ENCODE measurements at regions not wholly inside any gene's neighbourhood (a gene's known extent, or its start where the extent isn't known, plus 50 kb on each side); places are given as distances from the start of the nearest gene placed in this dataset.
A peak's percentile ranks its signal among the peaks of the same experiment; 100 is the strongest.
"Not testable (repeated sequence)": the region's sequence is repeated elsewhere in the genome, so short reads cannot be mapped to it uniquely, and the experiment has no call there.

GRCh38 chr1:143905214-143906179 lies 66.3 kb downstream of the FAM72C start:
- DNase-seq = not testable (repeated sequence)

- DNase-seq = not testable (repeated sequence)
Observed at GRCh38 chr1:143904622-143904979, 67.2 kb downstream of the FAM72C start.

DNA sequence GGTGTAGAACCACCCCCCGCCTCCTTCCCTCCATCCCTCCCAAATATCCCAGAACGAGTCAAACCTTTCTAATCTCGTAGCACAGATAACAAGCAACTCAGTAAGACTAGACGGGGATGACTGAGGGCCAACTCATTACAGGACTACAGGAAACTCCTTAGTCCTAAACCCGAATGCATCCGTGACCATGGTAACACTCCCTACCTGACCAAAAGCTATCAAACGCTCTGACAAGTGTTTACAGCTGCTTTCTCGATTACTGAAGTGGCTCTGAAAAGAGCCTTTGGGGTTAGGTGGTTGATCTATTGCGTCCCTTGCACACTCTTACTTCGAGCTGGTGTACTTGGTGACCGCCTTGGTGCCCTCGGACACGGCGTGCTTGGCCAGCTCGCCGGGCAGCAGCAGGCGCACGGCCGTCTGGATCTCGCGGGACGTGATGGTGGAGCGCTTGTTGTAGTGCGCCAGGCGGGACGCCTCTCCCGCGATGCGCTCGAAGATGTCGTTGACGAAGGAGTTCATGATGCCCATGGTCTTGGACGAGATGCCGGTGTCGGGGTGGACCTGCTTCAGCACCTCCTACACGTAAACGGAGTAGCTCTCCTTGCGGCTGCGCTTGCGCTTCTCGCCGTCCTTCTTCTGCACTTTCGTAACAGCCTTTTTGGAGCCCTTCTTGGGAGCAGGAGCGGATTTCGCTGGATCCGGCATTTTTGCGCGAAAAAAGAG lies 67.7 kb downstream of the FAM72C start:
- DNase-seq = peak; percentile 3

GRCh38 chr1:143896377-143896776 lies 75.4 kb downstream of the FAM72C start:
- DNase-seq = not testable (repeated sequence)

DNA sequence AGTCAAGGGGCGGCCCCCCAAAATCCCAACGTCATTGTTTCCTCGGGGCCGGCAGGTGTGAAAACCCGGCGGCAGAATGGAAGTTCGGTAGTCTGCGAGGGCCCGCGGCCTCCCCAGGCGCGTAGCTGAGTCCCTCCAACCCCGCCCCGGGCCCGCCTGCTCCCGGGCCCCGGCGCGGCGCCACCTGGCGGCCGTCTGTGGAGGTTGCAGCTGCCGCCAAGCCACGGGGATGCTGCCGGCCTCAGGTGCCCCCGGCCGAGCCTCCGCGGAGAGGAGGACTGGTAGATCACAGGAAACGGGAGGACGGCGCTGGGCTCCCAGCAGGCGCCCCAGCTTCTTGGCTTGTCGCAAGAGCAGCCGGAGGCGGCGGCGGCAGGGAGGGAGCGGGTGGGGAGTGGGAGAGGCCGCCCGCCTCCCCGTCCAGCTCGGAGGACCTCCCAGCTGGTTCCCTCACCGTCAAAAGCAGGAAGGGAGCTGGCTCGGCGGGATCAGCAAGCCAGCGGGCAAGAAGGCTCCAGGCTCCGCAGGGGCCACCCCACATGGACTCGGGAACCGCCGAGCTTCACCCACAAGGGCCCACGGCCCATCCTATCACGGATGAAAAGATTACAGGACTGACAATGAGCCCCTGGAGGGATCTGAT lies 86.7 kb downstream of the FAM72C start:
- not testable (repeated sequence) for DNase-seq

DNA sequence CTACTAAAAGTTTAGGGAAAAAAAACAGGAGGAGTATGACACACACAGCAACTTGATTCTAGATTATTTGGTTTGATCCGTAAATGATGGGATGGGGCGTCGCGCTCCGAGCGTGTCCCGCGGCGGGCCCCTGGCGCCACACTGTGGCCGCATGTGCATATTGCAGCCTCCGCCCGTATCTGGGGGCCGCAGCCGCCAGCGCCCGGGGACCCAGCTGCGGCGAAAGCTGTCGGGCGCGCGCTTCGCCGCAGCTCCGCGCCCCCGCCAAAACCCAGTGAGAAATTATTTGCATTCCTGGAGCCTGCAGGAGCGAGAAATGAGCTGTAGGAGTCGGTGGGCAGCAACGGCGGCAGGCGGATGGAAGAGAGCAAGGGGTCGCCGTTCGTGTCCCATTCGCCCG lies 87.3 kb downstream of the FAM72C start:
- DNase-seq = not testable (repeated sequence)

DNA sequence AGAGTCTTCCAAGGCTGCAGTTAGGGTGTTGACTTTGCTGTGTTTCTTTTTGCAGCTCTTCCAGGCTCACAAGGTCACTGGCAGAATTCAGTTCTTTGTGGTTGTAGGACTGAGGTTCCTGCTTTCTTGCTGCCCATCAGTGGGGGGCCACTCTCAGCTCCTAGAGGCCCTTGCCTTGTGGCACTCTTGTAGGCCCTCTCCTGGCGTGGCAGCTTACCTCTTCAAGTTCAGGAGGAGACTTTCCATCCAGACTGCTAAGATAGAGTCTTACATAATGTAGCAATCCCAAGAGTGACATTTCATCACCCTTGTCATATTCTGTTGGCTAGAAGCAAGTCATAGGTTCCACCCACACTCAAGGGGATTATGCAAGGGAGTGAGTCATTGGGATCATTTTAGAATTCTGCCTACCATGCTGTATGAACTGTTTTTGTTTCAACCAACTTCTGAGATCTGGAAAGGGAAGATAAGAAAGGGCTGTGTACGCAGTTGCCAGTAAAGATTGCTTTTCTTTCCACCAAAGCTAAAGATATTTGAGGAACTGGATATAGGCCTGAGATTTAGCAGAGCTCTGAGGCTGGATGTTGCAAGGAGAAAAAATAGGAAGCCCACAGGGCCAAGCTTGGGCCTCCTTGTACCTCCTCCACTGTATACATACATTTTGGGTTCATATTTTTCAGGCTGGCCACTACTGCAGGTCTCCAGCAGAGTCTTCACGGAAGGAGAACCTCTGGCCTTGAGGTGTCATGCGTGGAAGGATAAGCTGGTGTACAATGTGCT lies 91.8 kb downstream of the FAM72C start:
- DNase-seq = not testable (repeated sequence)

DNA sequence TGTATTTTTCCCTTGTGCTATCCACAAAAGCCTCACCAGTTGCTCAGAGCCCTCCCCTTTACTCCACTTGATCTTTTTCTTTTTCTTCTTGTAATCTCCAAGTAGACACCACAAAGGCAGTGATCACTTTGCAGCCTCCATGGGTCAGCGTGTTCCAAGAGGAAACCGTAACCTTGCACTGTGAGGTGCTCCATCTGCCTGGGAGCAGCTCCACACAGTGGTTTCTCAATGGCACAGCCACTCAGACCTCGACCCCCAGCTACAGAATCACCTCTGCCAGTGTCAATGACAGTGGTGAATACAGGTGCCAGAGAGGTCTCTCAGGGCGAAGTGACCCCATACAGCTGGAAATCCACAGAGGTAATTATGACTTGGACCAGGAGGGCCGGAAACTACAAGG lies 95.8 kb downstream of the FAM72C start:
- not testable (repeated sequence) for DNase-seq

DNA sequence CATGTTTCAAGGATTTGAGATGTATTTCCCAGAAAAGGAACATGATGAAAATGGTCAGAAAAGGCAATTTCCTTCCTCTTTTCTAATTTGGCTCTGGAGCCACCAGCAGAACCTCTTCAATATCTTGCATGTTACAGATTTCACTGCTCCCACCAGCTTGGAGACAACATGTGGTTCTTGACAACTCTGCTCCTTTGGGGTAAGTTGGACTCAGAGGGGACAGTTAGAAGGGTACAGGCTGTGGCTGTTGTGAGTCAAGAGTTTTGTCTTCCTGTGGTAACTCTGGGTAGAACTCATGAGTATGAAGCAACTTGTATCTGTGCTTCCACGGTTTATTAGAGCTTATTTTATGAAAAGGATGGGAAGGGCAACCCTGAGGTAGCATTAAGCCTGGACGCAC lies 97.2 kb downstream of the FAM72C start:
- not testable (repeated sequence) for DNase-seq

DNA sequence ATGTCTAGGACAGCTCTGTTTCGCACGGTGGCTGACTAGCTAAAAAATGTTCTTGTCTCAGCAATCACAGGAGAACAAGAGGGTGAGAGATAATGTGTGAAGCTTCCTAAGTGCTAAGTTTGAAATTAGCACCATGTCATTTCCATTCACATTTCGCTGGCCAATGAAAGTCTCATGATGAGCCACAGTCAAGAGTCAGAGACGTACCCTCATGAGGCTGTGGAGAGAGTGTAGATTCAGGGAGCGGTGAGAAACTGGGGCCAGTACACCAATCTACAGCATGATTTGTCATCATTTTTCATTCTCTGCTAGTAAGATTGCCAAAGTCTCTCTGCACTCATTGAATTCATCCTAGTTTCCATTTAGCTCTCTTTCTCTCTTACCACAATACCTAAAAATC lies 98.1 kb downstream of the FAM72C start:
- DNase-seq = not testable (repeated sequence)

- not testable (repeated sequence) for DNase-seq
Observed at GRCh38 chr1:143870388-143870787, 101.4 kb downstream of the FAM72C start.

- DNase-seq = not testable (repeated sequence)
Observed at GRCh38 chr1:143867590-143868220, 104.1 kb downstream of the FAM72C start.

DNA sequence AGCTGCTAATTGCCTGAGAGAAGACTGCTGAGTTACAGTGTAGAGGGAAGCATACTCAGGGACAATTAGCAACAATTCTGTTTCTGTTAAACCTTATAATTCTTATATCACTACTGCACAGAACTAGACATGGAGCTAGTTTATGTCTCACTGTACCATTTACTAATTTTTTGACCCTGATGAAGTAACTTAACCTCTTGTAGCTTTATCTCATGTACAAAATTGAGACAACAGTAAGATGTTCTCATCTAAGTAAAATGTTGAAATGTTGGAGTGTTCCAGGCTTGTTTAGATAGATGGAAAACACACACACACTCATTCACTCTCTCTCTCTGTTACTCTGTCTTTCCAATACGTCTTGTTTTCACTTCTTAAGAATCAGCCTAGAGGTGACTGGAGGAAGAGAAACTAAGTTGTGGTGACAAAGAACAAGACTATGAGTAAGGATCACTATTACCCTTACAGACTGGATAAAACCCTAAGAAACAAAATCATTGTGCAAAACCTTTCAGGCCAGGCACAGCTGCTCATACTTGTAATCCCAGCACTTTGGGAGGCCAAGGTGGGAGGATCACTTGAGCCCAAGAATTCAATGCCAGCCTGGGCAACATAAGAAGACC lies 107.8 kb downstream of the FAM72C start:
- DNase-seq = not testable (repeated sequence)

DNA sequence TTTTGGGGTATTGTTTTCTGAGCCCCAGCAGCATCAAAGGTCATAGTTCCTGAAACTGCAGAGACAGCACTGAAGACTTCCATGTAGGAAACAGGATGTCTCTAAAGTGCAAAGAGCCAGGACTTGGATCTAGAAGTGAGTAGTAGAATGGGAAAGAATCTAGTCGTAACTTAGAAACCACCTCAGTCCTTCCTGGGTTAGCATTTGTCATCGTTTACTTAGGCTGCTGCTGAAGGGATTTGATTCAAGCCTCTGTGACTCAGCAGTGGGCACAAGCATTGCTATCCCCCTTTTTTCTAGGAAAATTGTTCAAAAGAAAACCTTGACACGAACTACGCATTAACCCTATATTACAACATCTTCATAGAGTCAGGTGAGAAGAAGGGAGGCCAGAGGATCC lies 109.1 kb downstream of the FAM72C start:
- DNase-seq = not testable (repeated sequence)

- not testable (repeated sequence) for DNase-seq
Observed at GRCh38 chr1:143861306-143861705, 110.5 kb downstream of the FAM72C start.

GRCh38 chr1:143855867-143856266 lies 115.9 kb downstream of the FAM72C start:
- not testable (repeated sequence) for DNase-seq

- DNase-seq = not testable (repeated sequence)
Observed at GRCh38 chr1:143854069-143854468, 117.7 kb downstream of the FAM72C start.

- not testable (repeated sequence) for DNase-seq
Observed at GRCh38 chr1:143850637-143851036, 121.1 kb downstream of the FAM72C start.

DNA sequence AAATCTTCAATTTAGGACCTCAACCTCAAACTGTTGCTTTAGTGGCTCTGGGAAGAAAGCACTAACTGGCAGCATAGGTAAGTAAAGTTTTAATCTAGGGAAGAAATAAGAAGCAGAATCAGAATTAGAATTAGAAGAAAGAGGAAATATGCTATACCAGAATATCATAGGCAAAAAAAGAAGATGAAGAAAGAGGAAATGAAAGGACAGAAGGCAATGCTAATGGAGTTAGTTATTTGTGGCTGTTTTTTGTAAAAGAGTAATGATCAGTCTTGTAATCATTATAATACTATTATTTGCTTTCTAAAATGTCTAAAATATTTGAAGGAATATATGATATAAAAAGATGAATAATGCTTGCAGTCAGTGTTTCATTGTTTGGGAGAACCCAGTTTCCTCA lies 122.9 kb downstream of the FAM72C start:
- DNase-seq = not testable (repeated sequence)

- DNase-seq = not testable (repeated sequence)
Observed at GRCh38 chr1:143845193-143845592, 126.6 kb downstream of the FAM72C start.

GRCh38 chr1:143842058-143842457 lies 129.7 kb downstream of the FAM72C start:
- not testable (repeated sequence) for DNase-seq

All from activated CD4-positive, CD25-positive, alpha-beta regulatory T cell treated with anti-CD3 and anti-CD28 coated beads, Interleukin-2, amount 50 U/mL, for 72 hours (primary cell).